ENCODE measurements at regions not wholly inside any gene's neighbourhood (a gene's known extent, or its start where the extent isn't known, plus 50 kb on each side); places are given as distances from the start of the nearest gene placed in this dataset.

- Mint-ChIP-seq H3K4me3 (ENCODE audit: unreplicated experiment) (no peak overlapping the region), H3K9me3 (ENCODE audit: unreplicated experiment) (no peaks in the 10 kb centered on the region), H3K36me3 (ENCODE audit: insufficient read depth, unreplicated experiment) (no peaks in the 10 kb centered on the region), H3K27me3 (ENCODE audit: insufficient read depth, unreplicated experiment) (no peaks in the 10 kb centered on the region), H3K27ac (ENCODE audit: low read depth, unreplicated experiment) (no peak overlapping the region), H3K4me1 (ENCODE audit: insufficient read depth, unreplicated experiment) (no peaks in the 10 kb centered on the region)
- POLR2A ChIA-PET, result no interaction called here
- DNase-seq (ENCODE audit: unreplicated experiment), result no peak
- no TSS peak for BruUV-seq (replicated peaks)
- CTCF ChIA-PET, result interaction anchor here (0.6 to 0.7 kb wide), 2 partner anchors 658 to 968 kb away, joined by 3 to 4 read pairs; no protein-coding TSS in a partner anchor
- TF ChIP-seq CTCF (IDR thresholded peaks at IDR 0.05; ENCODE audit: unreplicated experiment), result no peak
- intact Hi-C loops (cut with micrococcal nuclease), result no loop called here
These were observed 391.5 kb downstream of the HTR1A start for GRCh38 chr5:63570752-63571151.

- H3K4me3 Mint-ChIP-seq (ENCODE audit: unreplicated experiment), result no peak overlapping the region
- no peak for TF ChIP-seq CTCF (IDR thresholded peaks at IDR 0.05; ENCODE audit: unreplicated experiment)
- ChIA-PET POLR2A (no interaction called here), CTCF (no interaction called here)
- H3K9me3 Mint-ChIP-seq (ENCODE audit: unreplicated experiment), result peaks cover 6% of the 10 kb centered on the region
- H3K27me3 Mint-ChIP-seq (ENCODE audit: insufficient read depth, unreplicated experiment), result no peaks in the 10 kb centered on the region
- no TSS peak for BruUV-seq (replicated peaks)
- no peak for DNase-seq (ENCODE audit: unreplicated experiment)
- H3K4me1 Mint-ChIP-seq (ENCODE audit: insufficient read depth, unreplicated experiment), result no peaks in the 10 kb centered on the region
- intact Hi-C loops (cut with micrococcal nuclease), result no loop called here
- H3K36me3 Mint-ChIP-seq (ENCODE audit: insufficient read depth, unreplicated experiment), result no peaks in the 10 kb centered on the region
- H3K27ac Mint-ChIP-seq (ENCODE audit: low read depth, unreplicated experiment), result no peak overlapping the region
These were observed 397.5 kb downstream of the HTR1A start for GRCh38 chr5:63564789-63565188.

- DNase-seq (ENCODE audit: unreplicated experiment), result no peak
- intact Hi-C loops (cut with micrococcal nuclease), result no loop called here
These were observed 399.0 kb downstream of the HTR1A start for GRCh38 chr5:63563008-63563917.

More at GRCh38 chr5:63563008-63563917, 399.0 kb downstream of the HTR1A start:
- Mint-ChIP-seq H3K27ac (ENCODE audit: low read depth, unreplicated experiment) (no peak overlapping the region), H3K36me3 (ENCODE audit: insufficient read depth, unreplicated experiment) (no peaks in the 10 kb centered on the region), H3K4me1 (ENCODE audit: insufficient read depth, unreplicated experiment) (no peaks in the 10 kb centered on the region), H3K9me3 (ENCODE audit: unreplicated experiment) (peaks cover 9% of the 10 kb centered on the region), H3K4me3 (ENCODE audit: unreplicated experiment) (peak overlapping the region; percentile 14), H3K27me3 (ENCODE audit: insufficient read depth, unreplicated experiment) (no peaks in the 10 kb centered on the region)
- no peak for TF ChIP-seq CTCF (IDR thresholded peaks at IDR 0.05; ENCODE audit: unreplicated experiment)
- POLR2A ChIA-PET, result interaction anchor here (0.6 kb wide), 1 partner anchor 8 kb away, joined by 3 read pairs; no protein-coding TSS in a partner anchor
- BruUV-seq (replicated peaks), result no TSS peak
- CTCF ChIA-PET, result interaction anchor here (0.6 kb wide), 1 partner anchor 160 kb away, joined by 3 read pairs; no protein-coding TSS in a partner anchor

Measured in MCF 10A (cell line).